GM18508 (cell line): ENCODE measurements at regions not wholly inside any gene's neighbourhood (a gene's known extent, or its start where the extent isn't known, plus 50 kb on each side); places are given as distances from the start of the nearest gene placed in this dataset.
A peak's percentile ranks its signal among the peaks of the same experiment; 100 is the strongest.
"Not testable (repeated sequence)": the region's sequence is repeated elsewhere in the genome, so short reads cannot be mapped to it uniquely, and the experiment has no call there.

Experiments
- ATAC-seq: cut with Tn5 transposase; IDR thresholded peaks from one replicate; pipeline ENCODE4 v1.9.1; 2021; ENCODE audit warnings: moderate number of reproducible peaks; ENCODE audit not compliant: insufficient read depth, unreplicated experiment

DNA sequence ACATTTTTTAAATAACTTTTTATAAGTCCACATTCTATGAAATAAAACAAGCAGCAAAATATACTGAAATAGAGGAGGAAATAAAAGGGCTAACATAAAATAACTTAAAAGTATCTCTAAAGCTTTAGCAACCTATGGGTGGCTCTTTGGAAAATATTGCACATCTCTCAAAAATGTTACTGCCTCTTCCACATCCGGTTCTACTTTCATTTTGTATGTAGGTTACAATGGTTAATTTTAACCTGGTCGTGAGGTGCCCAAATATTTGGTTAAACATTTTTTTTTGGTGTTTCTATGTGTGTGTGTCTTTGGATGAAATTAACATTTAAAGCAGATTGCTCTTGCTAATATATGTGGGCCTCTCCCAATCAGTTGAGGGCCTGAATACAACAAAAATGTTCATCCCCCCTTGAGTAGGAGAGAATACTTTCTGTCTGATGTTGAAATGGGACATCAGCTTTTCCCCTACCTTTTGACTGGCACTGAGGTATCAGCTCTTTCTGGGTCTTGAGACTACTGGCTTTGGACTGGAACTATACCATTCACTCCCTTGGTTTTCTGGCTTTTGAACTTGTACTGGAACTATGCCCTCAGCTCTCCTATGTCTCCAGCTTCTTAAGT is 353.0 kb downstream of the ADAM29 start:
- peak; percentile 95 for ATAC-seq

DNA sequence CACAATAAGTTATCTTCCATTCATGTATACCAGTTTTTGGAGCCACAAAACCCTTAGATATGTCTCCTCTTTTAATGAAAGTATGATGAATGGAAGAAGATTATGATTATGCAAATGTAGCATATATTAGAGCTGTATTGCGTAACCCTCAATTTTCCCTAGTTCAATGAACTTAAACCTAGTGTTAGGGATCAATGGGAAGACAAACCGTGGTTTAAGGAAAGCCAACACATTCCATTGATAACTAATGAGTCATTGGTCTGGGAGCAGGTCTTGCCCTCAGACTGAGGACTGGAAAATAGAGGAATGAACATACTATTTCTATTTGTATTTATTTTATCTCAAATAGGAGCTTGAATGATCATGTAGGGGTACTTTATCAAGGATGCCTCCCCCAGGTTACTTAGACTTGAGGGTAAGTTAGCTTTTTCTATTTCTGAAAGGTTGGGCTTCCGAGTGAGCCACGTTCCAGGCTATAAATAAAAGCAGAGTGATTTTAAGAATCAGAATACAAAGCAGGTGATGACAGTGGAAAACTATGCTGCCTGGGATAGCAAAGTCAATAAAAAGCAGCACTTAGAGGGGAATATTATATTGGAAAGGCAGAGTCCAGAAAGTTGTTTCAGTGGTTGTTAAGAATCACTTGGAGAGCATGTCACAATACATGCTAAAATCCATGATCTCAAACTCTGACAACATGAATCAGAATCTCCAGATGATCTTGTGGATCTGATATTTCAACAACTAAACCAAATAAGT is 356.0 kb downstream of the ADAM29 start:
- ATAC-seq = no peak

DNA sequence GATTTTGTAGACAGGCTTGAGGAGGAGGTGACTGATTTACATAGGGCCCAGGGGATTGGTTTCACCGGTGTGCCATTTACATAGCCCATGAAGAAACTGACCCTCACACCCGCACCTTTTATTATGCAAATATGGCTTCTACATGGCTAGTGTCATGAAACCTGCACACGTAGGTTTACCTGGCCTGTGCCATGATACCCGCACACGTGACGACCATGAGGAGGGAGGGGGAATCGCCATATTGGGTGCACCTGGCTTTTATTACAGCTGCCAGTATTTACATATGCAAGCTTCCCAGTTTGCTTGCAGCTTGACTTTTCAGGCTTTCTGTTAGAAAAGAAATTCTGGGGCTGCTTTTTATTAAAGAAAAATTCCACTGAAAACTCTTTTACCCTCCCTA is 359.7 kb downstream of the ADAM29 start:
- ATAC-seq = no peak

DNA sequence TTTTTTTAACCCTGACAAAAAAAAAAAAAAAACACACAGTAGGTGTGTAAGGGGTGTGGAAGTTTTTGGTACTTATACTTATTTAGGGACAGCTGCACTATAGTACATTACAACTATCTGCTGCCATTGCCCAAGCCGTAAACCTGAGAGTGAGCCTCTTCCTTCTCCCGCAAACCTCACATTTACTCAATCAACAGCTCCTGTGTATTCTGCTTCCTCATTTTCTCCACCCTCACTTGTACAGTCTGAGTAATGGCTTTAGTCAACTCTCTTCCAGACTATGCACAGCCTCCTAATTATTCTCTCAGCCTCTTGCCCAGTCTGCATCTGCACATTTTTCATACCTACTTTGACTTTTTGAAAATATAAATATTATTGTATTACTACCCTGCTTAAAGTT is 362.0 kb downstream of the ADAM29 start:
- no peak for ATAC-seq

DNA sequence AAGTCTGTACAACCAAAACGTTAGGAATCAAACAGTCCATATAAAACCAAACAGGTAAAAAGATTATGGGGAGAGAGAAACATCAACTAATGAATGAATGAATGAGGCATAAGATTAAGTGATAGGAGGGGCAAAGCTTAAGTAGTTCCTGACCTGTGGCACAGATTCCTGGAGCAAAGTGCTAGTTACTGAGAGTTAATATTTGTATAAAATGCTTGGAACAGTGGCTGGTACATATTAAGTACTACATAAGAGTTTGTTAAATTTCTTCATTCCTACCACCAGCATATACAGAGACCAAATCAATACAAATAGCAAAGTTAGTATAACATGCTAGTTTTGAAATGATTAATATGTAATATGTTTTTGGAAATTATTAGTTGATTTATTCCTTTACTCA is 363.7 kb downstream of the ADAM29 start:
- ATAC-seq = no peak

DNA sequence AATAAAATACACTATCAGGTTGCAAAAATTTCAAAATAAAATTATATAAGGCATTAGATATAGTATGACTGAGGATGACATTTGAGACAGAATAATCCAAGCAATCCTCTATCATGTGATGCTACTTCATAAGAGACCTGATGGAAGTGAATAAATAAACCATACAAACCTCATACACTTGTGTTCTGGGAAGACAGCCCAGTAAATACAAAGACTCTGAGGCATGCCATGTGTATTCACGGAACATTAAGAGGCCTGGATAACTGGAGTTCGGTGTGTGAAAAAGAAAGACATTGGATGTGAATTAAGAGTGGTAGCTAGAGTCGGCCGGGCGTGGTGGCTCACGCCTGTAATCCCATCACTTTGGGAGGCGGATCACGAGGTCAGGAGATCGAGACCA is 364.2 kb downstream of the ADAM29 start:
- ATAC-seq = no peak

GRCh38 chr4:175290401-175290800 is 372.2 kb downstream of the ADAM29 start:
- no peak for ATAC-seq

GRCh38 chr4:175297965-175298565 is 379.9 kb downstream of the ADAM29 start:
- no peak for ATAC-seq

GRCh38 chr4:175306436-175306835 is 388.3 kb downstream of the ADAM29 start:
- ATAC-seq = no peak

DNA sequence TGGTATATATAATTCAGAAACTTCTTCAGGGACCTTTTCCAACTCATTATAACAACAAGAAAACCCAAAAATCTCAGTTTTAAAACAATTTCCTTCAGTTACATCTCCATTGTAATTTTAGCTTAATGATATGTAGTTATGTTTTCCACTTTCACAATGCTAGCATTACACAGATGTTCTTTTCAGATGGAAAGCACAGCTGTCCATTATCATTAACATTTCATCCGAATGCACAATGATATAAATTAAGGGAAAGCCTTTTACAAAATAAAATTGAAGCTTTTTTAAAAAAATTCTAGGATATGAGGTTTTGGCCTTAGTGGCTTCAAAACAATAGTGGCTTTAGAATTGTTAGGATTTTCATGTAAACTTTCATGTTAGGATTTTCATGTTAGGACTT is 389.2 kb downstream of the ADAM29 start:
- ATAC-seq = no peak

GRCh38 chr4:175308236-175308635 is 390.1 kb downstream of the ADAM29 start:
- ATAC-seq = no peak

- no peak for ATAC-seq
These were observed 390.9 kb downstream of the ADAM29 start for GRCh38 chr4:175309041-175309440.

DNA sequence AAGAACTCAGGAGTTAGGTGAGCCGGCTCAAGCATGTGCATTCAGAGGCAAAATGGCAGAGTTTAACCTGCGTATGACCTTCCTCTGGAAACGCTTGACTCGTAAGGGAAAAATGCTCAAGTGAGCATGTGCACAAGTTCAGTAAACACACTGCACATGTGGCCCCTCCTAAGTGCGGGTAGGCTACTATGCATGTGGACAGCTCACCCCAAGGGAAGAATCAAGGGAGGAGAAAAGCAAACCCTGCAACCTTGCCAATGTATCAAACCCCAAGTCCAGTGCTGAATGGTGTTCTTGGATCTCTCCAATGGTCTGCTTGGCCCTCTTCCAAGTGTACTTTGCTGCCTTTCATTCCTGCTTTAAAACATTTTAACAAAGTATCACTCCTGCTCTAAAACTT is 407.1 kb downstream of the ADAM29 start:
- ATAC-seq = no peak

- no peak for ATAC-seq
These were observed 408.6 kb downstream of the ADAM29 start for GRCh38 chr4:175326796-175327195.

DNA sequence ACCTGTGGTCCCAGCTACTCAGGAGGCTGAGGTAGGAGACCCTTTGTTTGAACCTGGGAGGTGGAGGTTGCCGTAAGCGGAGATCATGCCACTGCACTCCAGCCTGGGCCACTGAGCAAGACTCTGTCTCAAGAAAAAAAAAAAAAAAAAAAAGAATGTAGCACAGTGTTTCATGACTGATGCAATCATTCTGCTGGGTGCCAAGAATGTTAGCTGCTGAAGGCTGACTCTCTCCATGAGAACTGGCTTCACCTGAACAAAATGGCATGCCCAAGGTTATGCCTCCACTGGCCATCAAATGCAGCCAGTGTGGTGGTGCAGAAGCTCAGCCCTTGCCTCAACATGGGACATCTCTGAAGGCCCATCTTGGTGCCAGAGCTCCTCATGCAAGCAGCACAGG is 412.1 kb downstream of the ADAM29 start:
- ATAC-seq = no peak

DNA sequence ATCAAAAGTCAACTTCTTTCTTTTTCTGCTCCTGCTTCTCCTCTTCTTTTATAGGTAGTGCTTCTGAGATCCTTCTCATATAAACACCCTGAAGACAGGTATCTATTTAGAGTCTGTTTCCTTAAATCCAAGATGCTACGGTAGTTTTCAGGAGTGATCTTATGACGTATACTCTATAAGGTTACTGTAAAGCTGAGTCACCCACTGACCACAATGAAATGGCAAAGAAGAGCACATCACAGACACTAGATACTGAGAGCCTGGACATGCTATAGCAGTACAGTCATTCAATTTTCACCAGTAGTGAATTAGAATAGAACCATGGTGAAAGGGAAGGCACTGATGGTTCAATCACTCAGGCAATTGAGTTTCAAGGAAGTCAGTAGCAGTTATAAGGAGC is 412.5 kb downstream of the ADAM29 start:
- no peak for ATAC-seq

- no peak for ATAC-seq
These were observed 417.2 kb downstream of the ADAM29 start for GRCh38 chr4:175335331-175335730.

DNA sequence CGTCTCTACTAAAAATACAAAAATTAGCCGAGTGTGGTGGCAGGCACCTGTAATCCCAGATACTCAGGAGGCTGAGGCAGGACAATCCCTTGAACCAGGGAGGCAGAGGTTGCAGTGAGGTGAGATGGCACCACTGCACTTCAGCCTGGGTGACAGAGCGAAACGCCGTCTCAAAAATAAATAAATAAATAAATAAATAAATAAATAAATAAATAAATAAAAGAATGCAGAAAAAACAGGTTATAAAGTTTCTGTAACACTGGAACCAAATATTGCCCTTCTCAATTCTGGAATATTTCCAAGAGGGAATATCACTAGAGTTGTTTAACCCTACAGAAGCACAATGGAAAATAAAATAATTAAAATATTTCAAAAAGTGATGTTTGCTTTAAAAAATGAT is 418.4 kb downstream of the ADAM29 start:
- not testable (repeated sequence) for ATAC-seq

DNA sequence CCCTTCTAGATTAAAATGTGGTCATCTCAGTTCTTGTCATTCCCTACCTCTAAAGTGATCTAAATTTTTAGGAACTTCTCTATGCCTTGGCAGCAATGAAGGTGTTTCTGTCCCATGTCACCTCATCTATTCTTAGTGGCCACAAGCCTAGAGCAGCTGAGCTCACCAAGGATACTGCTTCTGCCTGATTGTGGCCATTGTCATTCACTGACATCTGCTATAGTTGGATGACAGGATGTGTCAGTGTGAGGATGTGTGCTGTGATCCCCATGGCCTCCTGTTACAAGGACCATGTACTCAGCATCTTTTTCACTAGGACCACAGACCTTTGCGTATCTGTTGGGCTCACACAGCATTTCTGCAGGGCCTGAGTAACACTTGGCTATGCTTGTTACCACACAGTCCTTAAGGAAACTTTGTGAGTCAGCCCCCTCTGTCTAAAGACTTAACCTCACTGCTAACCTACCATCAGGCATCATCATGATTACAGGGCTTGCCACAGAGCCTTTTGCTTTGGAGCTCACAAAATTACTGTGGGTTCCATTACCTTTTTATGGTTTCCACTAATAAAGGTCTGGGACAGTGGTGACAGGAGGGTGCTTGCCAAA is 421.0 kb downstream of the ADAM29 start:
- no peak for ATAC-seq

- ATAC-seq = no peak
These were observed 423.1 kb downstream of the ADAM29 start for GRCh38 chr4:175341203-175341755.

DNA sequence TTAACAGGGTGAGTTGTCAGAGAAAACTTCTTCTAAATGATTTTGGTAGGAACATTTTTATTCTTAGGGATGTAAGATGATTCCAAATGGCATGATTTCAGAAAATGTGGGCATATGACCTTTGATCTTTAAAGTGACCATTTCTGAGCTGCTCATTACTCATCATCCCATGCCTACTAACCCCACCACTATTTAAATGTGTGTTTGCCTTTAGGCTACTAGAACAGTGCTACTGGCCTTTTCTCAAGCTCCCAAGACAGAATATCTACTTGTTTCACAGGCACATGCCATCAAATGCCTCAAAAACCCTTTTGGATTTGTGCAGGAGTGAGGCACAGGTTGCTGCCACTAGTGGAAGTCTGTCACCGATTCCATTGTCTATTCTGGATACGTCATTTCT is 428.2 kb downstream of the ADAM29 start:
- no peak for ATAC-seq
